HL-60 (cell line): ENCODE measurements at regions not wholly inside any gene's neighbourhood (a gene's known extent, or its start where the extent isn't known, plus 50 kb on each side); places are given as distances from the start of the nearest gene placed in this dataset.

Experiments used
- CTCF ChIP-seq: IDR thresholded peaks from one replicate; pipeline ENCODE4 v1.5.1; 2011; ENCODE audit warnings: low read length, control low read depth, inconsistent platforms; ENCODE audit not compliant: insufficient read depth
- GABPA ChIP-seq: IDR thresholded peaks from 2 replicates; pipeline ENCODE4 v1.6.1; 2012; ENCODE audit warnings: low read depth
- POLR2AphosphoS5 ChIP-seq: IDR thresholded peaks from 2 replicates; pipeline ENCODE4 v1.6.1; 2012; ENCODE audit warnings: low read depth
- REST ChIP-seq: IDR thresholded peaks from 2 replicates; pipeline ENCODE4 v1.6.1; 2012; ENCODE audit warnings: low read depth; ENCODE audit not compliant: insufficient replicate concordance

- no peak for TF ChIP-seq CTCF
- no peak for TF ChIP-seq POLR2AphosphoS5
- no peak for TF ChIP-seq REST
- no peak for TF ChIP-seq GABPA
These were observed 488.9 kb upstream of the CA10 start for GRCh38 chr17:52647411-52647810.
